Omental fat pad (tissue), 3 donors: ENCODE measurements at regions not wholly inside any gene's neighbourhood (a gene's known extent, or its start where the extent isn't known, plus 50 kb on each side); places are given as distances from the start of the nearest gene placed in this dataset.

Source experiments
- ATAC-seq: fragments of 150-250 bp; one replicate; pipeline ENCODE4 v1.9.1; 2016; ENCODE audit warnings: mild to moderate bottlenecking, moderate library complexity; ENCODE audit not compliant: low FRiP score
- DNase-seq: peaks from one replicate; pipeline ENCODE4 v3.0.0-alpha.2; 2019; ENCODE audit warnings: low spot score
- CTCF ChIP-seq, 3 donors: fragments of 450-650 bp; IDR thresholded peaks; one replicate each; pipeline ENCODE4 v1.5.1; 2016 to 2017; ENCODE audit warnings: antibody characterized with exemption in 3 of 3, mild to moderate bottlenecking in 3 of 3, moderate library complexity in 2 of 3

- no peak for TF ChIP-seq CTCF (IDR thresholded peaks at IDR 0.05)
- DNase-seq (no peak), ATAC-seq (peak; percentile 59)
These were observed 474.5 kb upstream of the PODXL start for GRCh38 chr7:132030883-132031282.

- no peak for TF ChIP-seq CTCF (IDR thresholded peaks at IDR 0.05)
- ATAC-seq = no peak
These were observed 473.7 kb upstream of the PODXL start for GRCh38 chr7:132030086-132030568.

GRCh38 chr7:132029369-132030085 lies 473.1 kb upstream of the PODXL start:
- ATAC-seq = peak; percentile 75
- no peak for TF ChIP-seq CTCF (IDR thresholded peaks at IDR 0.05)
- no peak for DNase-seq

More at GRCh38 chr7:132030086-132030568, 473.7 kb upstream of the PODXL start:
- no peak for DNase-seq

GRCh38 chr7:132028144-132028920 lies 471.9 kb upstream of the PODXL start:
- TF ChIP-seq CTCF (IDR thresholded peaks at IDR 0.05) = no peak
- no peak for DNase-seq
- no peak for ATAC-seq

GRCh38 chr7:132024290-132024689 lies 467.9 kb upstream of the PODXL start:
- ATAC-seq = no peak
- TF ChIP-seq CTCF (IDR thresholded peaks at IDR 0.05) = no peak
- no peak for DNase-seq

- ATAC-seq = no peak
- no peak for DNase-seq
- no peak for TF ChIP-seq CTCF (IDR thresholded peaks at IDR 0.05)
These were observed 467.0 kb upstream of the PODXL start for GRCh38 chr7:132023466-132023865.
